ENCODE measurements at regions not wholly inside any gene's neighbourhood (a gene's known extent, or its start where the extent isn't known, plus 50 kb on each side); places are given as distances from the start of the nearest gene placed in this dataset.

DNA sequence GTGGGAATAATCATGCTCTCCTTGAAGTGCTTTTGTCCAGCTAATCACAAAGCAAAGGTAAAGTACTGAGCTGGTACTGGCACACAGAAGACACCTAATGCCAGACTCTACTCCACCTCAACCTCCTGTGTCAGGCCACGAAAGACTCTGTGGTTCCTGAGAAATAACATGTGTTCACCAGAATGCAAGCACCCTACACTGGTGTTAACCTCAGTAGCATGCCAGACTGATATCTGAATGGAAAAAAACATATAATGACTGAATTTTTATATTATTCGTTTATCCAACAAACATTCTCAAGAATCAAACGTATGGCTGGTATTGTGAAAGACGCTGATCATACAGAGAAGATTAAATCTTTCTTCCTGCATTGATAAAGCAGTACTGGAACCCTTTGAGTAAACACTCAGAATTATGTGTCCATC, 97.1 kb upstream of the IFNE start:
- TF ChIP-seq, protein P1, sequence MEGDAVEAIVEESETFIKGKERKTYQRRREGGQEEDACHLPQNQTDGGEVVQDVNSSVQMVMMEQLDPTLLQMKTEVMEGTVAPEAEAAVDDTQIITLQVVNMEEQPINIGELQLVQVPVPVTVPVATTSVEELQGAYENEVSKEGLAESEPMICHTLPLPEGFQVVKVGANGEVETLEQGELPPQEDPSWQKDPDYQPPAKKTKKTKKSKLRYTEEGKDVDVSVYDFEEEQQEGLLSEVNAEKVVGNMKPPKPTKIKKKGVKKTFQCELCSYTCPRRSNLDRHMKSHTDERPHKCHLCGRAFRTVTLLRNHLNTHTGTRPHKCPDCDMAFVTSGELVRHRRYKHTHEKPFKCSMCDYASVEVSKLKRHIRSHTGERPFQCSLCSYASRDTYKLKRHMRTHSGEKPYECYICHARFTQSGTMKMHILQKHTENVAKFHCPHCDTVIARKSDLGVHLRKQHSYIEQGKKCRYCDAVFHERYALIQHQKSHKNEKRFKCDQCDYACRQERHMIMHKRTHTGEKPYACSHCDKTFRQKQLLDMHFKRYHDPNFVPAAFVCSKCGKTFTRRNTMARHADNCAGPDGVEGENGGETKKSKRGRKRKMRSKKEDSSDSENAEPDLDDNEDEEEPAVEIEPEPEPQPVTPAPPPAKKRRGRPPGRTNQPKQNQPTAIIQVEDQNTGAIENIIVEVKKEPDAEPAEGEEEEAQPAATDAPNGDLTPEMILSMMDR (conservative IDR thresholded peaks at IDR 0.05; ENCODE audit: low read depth, low read length), result no peak
- TF ChIP-seq EZH2 (IDR thresholded peaks at IDR 0.05; ENCODE audit: low read length, unreplicated experiment) (no peak), EZH2phosphoT487 (IDR thresholded peaks at IDR 0.05; ENCODE audit: borderline replicate concordance, low read length) (no peak)

Measured in PC-3 (cell line).